ENCODE measurements at regions not wholly inside any gene's neighbourhood (a gene's known extent, or its start where the extent isn't known, plus 50 kb on each side); places are given as distances from the start of the nearest gene placed in this dataset.
"Not testable (repeated sequence)": the region's sequence is repeated elsewhere in the genome, so short reads cannot be mapped to it uniquely, and the experiment has no call there.

DNA sequence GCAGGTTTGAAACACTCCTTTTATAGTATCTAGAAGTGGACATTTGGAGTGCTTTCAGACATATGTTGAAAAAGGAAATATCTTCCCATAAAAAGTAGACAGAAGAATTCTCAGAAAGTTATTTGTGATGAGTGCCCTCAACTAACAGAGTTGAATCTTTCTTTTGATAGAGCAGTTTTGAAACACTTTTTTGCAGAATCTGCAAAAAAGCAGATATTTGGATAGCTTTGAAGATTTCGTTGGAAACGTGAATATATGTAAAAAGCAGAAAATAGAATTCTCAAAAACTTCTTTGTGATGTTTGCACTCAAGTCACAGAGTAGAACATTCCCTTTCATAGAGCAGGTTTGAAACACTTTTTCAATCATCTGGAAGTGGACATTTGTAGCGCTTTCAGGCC lies 676.4 kb upstream of the ZNF337 start:
- not testable (repeated sequence) for DNase-seq (ENCODE audit: low read depth in 1 of 2, low spot score in 1 of 2)

DNA sequence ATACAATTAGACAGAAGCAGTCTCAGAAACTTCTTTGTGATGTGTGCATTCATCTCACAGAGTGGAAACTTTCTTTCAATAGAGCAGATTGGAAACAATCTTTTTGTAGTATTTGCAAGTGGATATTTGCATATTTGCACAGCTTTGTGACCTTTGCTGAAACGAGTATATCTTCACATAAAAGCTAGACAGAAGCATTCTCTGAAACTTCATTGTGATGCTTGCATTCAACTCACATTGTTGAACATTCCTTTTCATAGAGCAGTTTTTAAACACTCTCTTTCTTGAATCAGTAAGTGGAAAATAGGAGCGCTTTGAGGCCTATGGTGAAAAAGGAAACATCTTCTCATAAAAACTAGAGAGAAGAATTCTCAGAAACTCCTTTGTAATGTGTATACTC lies 657.9 kb upstream of the ZNF337 start:
- no peak for DNase-seq (ENCODE audit: low read depth in 1 of 2, low spot score in 1 of 2)

DNA sequence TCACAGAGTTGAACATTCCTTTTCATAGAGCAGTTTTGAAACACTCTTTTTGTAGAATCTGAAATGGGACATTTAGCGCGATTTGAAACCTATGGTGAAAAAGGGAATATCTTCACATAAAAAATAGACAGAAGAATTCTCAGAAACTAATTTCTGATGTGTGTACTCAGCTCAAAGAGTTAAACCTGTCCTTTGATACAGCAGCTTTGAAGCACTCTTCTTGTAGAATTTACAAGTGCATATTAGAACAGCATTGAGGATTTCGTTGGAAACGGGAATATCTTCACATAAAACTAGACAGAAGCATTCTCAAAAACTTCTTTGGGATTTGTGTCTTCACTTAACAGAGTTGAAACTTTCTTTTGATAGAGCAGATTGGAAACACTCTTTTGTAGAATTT lies 650.7 kb upstream of the ZNF337 start:
- DNase-seq (ENCODE audit: low read depth in 1 of 2, low spot score in 1 of 2) = no peak

DNA sequence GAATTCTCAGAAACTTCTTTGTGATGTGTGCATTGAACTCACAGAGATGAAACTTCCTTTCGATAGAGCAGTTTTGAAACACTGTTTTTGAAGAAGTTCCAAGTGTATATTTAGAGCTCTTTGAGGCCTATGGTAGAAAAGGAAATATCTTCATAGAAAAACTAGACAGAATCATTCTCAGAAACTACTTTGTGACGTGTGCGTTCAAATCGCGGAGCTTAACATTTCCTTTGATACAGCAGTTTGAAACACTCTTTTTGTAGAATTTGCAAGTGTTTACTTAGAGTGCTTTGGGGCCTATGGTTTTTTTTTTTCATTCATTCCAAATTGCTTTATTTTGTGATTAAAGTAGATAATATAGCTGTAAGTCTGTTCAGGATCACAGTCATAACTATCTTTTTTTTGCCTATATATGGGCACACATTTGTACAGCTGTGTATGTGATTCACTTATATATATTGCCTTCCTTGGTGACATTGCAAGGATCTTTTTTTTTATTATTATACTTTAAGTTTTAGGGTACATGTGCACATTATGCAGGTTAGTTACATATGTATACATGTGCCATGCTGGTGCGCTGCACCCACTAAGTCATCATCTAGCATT lies 643.9 kb upstream of the ZNF337 start:
- not testable (repeated sequence) for DNase-seq (ENCODE audit: low read depth in 1 of 2, low spot score in 1 of 2)

DNA sequence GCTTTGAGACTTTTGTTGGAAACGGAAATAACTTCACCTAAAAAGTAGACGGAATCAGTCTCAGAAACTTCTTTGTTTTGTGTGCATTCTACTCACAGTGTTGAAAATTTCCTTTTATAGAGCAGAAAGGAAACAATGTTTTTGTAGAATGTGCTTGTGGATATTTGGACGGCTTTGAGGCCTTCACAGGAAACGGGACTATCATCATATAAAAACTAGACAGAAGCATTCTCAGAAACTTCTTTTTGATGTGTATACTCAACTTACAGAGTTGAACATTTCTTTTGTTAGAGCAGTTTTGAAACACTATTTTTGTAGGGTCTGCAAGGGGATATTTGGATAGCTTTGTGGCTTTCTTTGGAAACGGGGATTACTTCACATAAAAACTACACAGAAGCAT lies 627.5 kb upstream of the ZNF337 start:
- DNase-seq (ENCODE audit: low read depth in 1 of 2, low spot score in 1 of 2) = no peak

DNA sequence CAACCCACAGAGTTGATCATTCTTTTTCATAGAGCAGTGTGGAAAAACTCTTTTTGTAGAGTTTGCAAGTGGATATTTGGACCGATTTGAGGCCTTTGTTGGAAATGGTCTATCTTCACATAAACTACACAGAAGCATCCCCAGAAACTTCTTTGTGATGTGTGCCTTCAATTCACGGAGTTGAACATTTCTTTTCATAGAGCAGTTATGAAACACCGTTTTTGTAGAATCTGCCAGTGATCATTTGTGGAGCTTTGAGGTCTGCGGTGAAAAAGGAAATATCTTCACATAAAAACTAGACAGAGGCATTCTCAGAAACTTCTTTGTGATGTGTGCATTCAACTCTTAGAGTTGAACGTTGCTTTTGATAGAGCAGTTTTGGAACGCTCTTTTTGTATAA lies 618.4 kb upstream of the ZNF337 start:
- DNase-seq (ENCODE audit: low read depth in 1 of 2, low spot score in 1 of 2) = no peak

DNA sequence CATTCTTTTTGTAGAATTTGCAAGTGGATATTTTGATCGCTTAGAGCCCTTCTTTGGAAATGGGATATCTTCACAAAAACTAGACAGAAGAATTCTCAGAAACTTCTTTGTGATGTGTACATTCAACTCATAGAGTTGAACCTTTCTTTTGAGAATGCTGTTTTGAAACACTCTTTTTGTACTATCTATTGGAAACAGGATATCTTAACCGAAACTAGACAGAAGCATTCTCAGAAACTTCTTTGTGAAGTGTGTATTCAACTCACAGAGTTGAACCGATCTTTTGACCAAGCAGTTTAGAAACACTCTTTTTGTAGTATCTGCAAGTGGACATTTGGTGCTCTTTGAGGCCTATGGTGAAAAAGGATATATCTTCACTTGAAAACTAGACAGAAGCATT lies 613.1 kb upstream of the ZNF337 start:
- not testable (repeated sequence) for DNase-seq (ENCODE audit: low read depth in 1 of 2, low spot score in 1 of 2)

DNA sequence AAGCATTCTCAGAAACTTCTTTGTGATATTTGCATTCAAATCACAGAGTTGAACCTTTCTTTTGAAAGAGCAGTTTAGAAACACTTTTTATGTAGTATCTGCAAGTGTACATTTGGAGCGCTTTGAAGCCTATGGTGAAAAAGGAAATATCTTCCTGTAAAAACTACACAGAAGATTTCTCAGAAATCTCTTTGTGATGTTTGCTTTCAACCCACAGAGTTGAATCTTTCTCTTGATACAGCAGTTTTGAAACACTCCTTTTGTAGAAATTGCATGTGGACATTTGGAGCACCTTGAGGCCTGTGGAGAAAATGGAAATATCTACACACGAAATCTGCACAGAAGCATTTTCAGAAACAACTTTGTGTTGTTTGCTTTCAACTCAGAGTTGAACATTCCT lies 612.3 kb upstream of the ZNF337 start:
- no peak for DNase-seq (ENCODE audit: low read depth in 1 of 2, low spot score in 1 of 2)

DNA sequence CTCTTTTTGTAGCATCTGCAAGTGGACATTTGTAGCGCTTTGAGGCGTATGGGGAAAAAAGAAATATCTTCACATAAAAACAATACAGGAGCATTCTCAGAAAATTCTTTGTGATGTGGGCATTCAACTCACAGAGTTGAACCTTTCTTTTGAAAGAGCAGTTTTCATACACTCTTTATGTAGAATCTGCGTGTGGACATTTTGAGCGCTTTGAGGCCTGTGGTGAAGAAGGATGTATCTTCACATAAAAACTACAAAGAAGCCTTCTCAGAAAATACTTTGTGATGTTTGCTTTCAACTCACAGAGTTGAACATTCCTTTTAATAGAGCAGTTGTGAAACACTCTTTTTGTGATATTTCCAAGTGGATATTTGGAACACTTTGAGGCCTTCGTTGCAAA lies 598.4 kb upstream of the ZNF337 start:
- no peak for DNase-seq (ENCODE audit: low read depth in 1 of 2, low spot score in 1 of 2)

DNA sequence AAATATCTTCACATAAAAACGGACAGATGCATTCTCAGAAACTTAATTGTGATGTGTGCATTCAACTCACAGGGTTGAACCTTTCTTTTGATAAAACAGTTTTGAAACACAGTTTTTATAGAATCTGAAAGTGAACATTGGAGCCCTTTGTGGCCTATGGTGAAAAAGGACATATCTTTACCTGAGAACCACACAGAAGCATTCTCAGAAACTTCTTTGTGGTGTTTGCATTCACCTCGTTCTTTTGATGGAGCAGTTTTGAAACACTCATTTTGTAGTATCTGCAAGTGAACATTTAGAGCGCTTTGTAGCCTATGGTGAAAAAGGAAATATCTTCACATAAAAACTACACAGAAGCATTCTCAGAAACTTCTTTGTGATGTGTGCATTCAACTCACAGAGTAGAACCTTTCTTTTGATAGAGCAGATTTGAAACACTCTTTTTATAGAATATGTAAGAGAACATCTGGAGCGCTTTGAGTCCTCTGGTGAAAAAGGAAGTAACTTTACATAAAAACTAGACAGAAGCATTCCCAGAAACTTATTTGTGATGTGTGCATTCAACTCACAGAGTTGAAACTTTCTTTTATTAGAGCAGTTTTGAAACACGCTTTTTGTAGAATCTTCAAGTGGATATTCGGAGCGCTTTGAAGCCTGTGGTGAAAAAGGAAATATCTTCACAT lies 591.9 kb upstream of the ZNF337 start:
- not testable (repeated sequence) for DNase-seq (ENCODE audit: low read depth in 1 of 2, low spot score in 1 of 2)

DNA sequence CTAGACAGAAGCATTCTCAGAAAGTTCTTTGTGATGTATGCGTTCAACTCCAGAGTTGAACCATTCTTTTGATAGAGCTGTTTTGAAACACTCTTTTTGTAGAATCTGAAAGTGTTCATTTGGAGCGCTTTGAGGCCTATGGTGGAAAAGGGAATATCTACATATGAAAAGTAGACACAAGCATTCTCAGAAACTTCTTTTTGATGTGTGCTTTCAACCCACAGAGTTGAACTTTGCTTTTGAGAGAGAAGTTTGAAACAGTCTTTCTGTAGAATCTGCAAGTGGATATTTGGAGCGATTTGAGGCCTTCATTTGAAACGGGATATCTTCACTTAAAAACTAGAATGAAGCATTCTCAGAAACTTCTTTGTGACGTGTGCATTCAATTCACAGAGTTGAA lies 582.6 kb upstream of the ZNF337 start:
- no peak for DNase-seq (ENCODE audit: low read depth in 1 of 2, low spot score in 1 of 2)

DNA sequence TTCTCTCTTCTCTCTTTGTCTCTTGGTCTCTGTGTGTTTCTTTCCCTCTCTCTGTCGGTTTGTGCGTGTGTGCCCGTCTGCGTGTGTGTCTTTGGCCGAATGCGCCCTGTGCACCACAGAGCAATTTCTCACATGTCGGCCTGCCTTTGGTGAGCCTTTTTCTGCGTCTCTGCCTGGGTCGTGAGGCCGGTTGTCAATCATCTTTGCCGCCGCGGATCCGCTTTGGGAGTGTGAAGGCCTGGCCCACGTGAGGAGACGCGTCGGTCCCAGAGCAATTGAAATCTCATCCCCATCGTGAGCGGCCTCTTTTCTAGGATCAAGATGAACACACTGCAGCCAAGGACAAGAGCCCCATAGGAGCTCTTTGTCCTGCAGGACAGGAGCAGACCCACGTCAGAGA lies 580.7 kb upstream of the ZNF337 start:
- DNase-seq (ENCODE audit: low read depth in 1 of 2, low spot score in 1 of 2) = no peak

DNA sequence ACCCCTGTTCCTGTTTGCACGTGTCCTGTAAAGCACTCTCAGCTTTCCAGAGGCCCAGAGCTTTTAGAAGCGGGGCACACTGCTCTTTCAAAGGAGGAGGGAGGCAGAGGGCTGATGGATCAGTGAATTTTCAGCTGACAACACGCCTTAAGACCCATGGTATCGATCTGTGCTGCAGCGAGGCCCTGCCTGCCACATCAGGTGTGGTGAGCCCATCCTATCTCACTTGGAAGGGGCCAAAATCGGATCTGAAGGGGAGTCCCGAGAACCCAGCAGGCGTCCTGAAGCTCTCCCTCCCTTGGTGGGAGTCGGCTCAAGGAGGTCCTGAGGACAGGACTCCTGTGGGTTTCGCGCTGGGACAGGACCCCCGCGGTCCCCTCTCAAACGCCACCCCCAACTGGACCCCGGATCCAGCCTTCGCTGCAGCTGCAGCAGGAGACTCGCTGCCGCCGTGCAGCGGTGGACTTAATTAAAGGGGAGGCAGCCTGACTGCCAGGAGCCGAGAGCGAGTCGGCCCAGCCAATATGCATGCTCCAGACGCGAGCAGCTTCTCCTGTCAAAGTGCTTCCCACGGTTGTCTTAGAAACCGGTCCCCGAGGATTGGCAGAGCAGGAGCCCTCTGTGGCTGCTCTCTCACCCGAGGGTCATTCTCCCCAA lies 580.0 kb upstream of the ZNF337 start:
- no peak for DNase-seq (ENCODE audit: low read depth in 1 of 2, low spot score in 1 of 2)

DNA sequence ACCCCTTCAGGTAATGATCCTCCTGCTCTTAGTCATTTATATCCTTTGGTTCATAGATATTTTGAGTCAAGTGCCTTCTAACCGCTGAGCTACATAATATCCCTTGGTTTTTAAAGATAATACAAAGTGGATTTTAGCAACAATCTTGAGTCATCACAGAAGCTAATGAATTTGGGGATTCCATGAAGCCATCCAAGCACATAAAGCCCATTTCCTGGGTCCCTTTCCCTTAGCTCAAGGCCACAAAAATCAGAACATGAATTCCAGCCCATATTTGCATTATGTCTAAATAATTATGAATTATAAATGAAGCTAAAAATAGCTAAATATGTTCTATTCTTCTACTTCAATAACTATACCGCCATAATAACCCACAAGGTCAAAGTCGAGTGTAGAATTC lies 572.1 kb upstream of the ZNF337 start:
- DNase-seq (ENCODE audit: low read depth in 1 of 2, low spot score in 1 of 2) = not testable (repeated sequence)

DNA sequence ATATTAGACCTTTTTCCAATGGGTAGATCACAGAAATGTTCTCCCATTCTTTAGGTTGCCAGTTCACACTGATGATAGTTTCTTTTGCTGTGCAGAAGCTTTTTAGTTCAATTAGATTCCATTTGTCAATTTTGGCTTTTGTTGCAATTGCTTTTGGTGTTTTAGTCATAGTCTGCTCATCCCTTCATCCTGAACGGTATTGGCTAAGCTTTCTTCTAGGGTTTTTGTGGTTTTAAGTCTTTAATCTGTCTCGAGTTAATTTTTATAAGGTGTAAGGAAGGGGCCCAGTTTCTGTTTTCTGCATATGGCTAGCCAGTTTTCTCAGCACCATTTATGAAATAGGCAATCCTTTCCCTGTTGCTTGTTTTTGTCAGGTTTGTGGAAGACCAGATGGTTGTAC lies 564.3 kb upstream of the ZNF337 start:
- not testable (repeated sequence) for DNase-seq (ENCODE audit: low read depth in 1 of 2, low spot score in 1 of 2)

DNA sequence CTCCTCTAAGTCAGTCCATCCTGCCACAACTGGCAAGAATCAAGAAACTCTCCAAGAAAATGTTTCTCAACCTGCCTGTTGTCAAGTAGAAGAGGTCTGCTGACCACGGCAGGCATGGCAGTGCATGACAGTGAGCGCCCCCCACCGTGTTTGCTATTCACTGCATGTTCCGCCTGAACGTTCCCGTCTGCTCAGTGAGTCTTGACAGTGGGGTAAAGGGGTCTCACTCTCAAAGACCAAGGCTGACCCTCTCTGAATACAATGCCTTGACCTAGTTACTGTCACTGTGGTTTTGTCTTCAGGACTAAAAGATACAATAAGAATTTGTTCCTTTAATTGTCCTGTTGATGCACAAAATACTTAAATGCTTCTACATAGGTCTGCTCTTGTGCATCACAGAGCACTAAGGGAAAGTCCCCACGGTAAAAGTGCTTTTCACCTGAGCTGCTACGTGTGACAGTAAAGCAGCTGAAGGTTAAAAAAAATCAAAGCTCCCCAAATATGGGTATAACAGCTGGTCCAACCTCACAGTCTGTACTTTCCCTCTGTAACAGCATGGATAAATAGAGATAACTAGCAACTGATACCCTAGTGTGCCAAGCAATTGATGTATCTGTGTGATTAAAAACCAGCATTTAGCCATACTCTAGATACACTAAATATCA lies 555.8 kb upstream of the ZNF337 start:
- not testable (repeated sequence) for DNase-seq (ENCODE audit: low read depth in 1 of 2, low spot score in 1 of 2)

DNA sequence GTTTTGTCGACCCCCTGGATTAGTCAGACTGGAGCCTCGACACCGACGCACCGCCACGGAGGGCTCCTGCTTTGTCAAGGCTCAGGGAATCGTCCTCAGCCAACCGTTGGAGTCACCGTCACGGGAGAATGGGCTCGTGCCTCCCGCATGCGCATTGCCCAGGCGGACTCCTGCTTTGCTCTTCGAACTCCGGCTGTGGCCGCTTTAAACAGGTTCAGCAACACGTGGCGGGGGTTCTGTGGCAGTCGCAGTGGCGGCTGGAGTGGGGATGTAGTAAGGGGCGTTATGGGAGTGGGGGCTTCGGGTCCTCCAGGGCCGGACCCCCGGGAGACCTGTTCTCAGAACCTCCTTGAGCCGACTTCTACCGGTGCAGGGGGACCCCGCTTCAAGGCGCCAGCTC lies 554.7 kb upstream of the ZNF337 start:
- not testable (repeated sequence) for DNase-seq (ENCODE audit: low read depth in 1 of 2, low spot score in 1 of 2)

DNA sequence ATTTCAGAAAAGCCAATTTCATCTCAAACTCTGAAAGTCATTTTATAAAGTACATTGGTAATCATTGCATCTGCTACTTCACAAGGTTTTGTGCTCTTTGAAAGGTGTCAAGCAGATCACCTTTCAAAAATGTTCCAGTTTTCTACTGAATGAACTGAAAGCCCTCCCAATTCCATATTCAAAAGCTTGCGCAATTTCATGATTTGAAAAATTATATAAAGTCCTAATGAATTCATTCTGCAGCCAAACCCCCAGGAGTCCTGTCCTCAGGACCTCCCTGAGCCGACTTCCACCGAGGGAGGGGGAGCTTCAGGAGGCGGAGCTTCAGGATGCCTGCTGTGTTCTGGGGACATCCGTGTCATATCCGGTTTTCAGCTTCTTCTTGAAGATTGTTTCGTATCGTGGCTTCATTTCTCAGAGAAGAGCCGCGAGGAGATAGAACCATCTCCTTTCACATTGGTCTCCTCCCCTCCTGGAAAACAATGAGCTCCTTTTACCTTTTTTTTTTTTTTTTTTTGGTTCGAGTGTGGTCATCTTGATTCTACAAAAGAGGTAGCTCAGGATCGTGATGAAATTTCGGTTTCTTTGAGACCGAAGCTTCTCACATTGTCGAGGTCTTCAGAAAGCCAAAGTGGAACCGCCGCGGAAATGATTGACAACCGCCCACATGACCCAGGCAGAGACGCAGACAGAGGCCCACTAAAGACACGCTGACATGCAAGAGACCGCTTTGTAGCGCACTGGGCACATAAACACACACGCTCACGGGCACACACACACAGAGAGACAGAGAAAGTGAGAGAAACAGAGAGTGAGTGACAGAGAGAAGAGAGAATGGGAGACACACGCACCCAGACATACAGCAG lies 553.8 kb upstream of the ZNF337 start:
- not testable (repeated sequence) for DNase-seq (ENCODE audit: low read depth in 1 of 2, low spot score in 1 of 2)

DNA sequence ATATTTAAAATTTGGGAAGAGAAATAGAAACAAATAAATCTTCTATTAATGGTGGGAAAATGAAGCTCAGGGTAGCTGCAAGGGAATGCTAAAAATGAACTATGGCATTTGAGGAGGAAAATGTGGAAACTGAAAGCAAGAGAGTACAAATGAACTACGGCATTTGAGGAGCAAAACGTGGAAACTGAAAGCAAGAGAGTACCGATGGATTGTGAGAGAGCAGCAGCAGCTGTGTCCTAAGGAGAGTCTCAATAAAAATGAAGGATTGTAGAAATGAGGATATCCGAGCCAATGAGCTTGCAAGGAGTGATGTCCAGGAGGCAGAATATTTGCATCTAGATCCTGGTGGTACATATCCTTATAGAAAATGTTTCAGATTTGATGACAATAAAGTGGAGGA lies 547.1 kb upstream of the ZNF337 start:
- DNase-seq (ENCODE audit: low read depth in 1 of 2, low spot score in 1 of 2) = no peak

DNA sequence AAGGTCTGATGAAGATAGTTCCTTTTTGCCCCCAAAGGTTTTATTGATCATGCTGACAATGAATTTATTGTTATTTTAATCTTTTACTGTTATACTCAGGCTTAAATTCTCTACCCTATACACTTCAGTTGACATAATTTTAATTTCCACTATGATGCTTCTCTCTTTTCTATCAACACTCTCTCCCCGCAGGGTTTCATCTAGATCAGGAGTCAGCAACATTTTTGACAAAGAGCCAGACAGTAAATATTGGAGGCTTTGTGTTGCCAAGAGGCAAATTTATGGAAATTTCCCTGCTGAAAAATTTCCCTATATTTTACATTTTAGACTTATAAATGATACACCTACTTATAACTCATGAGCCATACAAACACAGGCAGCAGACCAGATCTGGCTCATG lies 524.0 kb upstream of the ZNF337 start:
- not testable (repeated sequence) for DNase-seq (ENCODE audit: low read depth in 1 of 2, low spot score in 1 of 2)

DNA sequence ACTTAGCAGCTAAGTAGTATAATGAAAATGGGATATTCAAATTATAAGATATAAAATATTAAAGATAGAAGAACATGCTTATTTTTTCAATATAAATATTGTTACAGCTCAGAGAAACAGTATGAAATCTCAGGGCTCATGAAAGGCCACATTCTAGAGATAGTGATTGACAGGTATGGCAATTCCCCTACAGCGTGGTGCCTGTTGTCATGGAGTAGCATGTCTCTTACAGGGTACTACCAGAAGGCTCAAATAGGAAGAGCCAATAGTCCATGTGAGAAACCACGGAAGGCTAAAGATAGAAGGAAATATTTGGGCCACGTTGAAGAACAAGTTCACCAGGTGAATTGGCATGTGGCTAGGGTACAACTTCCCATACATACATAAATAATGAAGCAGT lies 522.9 kb upstream of the ZNF337 start:
- DNase-seq (ENCODE audit: low read depth in 1 of 2, low spot score in 1 of 2) = not testable (repeated sequence)

Data from activated CD4-positive, alpha-beta T cell treated with anti-CD3 and anti-CD28 coated beads, Interleukin-2, amount 50 U/mL, for 24 hours (primary cell).